IMR-90 (cell line): ENCODE measurements at regions not wholly inside any gene's neighbourhood (a gene's known extent, or its start where the extent isn't known, plus 50 kb on each side); places are given as distances from the start of the nearest gene placed in this dataset.

ENCODE experiments used
- ATAC-seq: fragments of 200-7000 bp; cut with Tn5 transposase; 2 replicates; pipeline ENCODE4 v1.9.1; 2020; ENCODE audit warnings: low read depth, mild to moderate bottlenecking, moderate library complexity
- BruUV-seq: library from RNA; stranded (reverse); fragments of 400-500 nt; replicated peaks from 2 replicates; lab custom pipeline; 2021; lab: Mats Ljungman, UMichigan
- CTCF ChIA-PET: fragments of 300-600 bp; formaldehyde crosslinking; extraction: SDS; loops from one replicate; lab custom pipeline; 2021; ENCODE audit warnings: antibody characterized with exemption; lab: Yijun Ruan, JAX
- POLR2A ChIA-PET: fragments of 300-600 bp; sonication (Branson Sonifier 250); formaldehyde crosslinking; loops from one replicate; lab custom pipeline; 2022; ENCODE audit warnings: antibody characterized with exemption; ENCODE audit not compliant: unreplicated experiment; lab: Charles Lee
- DNase-seq: peaks from one replicate; pipeline ENCODE4 v3.0.0; 2013
- H2AFZ ChIP-seq: replicated peaks from 2 replicates; pipeline ENCODE3; 2013; ENCODE audit warnings: low read length, mild to moderate bottlenecking; ENCODE audit not compliant: poor library complexity
- H2AK5ac ChIP-seq: 2 replicates; pipeline ENCODE4 v1.6.1; 2013; ENCODE audit warnings: low read depth, low read length, inconsistent platforms
- H2AK9ac ChIP-seq: replicated peaks from 2 replicates; pipeline ENCODE3; 2013; ENCODE audit warnings: mild to moderate bottlenecking, low read depth, low read length, moderate library complexity; ENCODE audit not compliant: poor library complexity
- H2BK120ac ChIP-seq: 2 replicates; pipeline ENCODE4 v1.6.1; 2013; ENCODE audit warnings: low read depth, low read length, inconsistent platforms
- H2BK15ac ChIP-seq: 3 replicates; pipeline ENCODE4 v1.6.1; 2013; ENCODE audit warnings: low read depth, low read length, inconsistent platforms
- H2BK20ac ChIP-seq: 2 replicates; pipeline ENCODE4 v1.6.1; 2013; ENCODE audit warnings: low read depth, mild to moderate bottlenecking, inconsistent platforms, low read length, moderate library complexity
- H2BK5ac ChIP-seq: 2 replicates; pipeline ENCODE4 v1.6.1; 2013; ENCODE audit warnings: mild to moderate bottlenecking, low read depth, low read length, inconsistent platforms; ENCODE audit not compliant: poor library complexity, severe bottlenecking
- H3K14ac ChIP-seq: replicated peaks from 2 replicates; pipeline ENCODE4 v1.6.1; 2013; ENCODE audit warnings: low read depth, low read length, inconsistent platforms
- H3K18ac ChIP-seq: 2 replicates; pipeline ENCODE4 v1.6.1; 2013; ENCODE audit warnings: low read depth, low read length, control low read depth
- H3K23ac ChIP-seq: 2 replicates; pipeline ENCODE4 v1.6.1; 2013; ENCODE audit warnings: low read depth, low read length, inconsistent platforms
- H3K27ac ChIP-seq: 2 replicates; pipeline ENCODE4 v1.5.1; 2013; ENCODE audit warnings: mild to moderate bottlenecking, control low read depth, low read length; ENCODE audit not compliant: insufficient read depth
- H3K27me3 ChIP-seq: 2 replicates; pipeline ENCODE4 v1.6.1; 2013; ENCODE audit warnings: low read length; ENCODE audit not compliant: control insufficient read depth, insufficient read depth
- H3K36me3 ChIP-seq: 2 replicates; pipeline ENCODE4 v1.6.1; 2013; ENCODE audit warnings: low read length, mixed read lengths; ENCODE audit not compliant: control insufficient read depth, insufficient read depth
- H3K4ac ChIP-seq: 2 replicates; pipeline ENCODE4 v1.6.1; 2013; ENCODE audit warnings: low read depth, low read length, inconsistent platforms
- H3K4me1 ChIP-seq: 2 replicates; pipeline ENCODE4 v1.6.1; 2013; ENCODE audit warnings: low read length, mixed read lengths; ENCODE audit not compliant: control insufficient read depth, insufficient read depth
- H3K4me2 ChIP-seq: 2 replicates; pipeline ENCODE4 v1.6.1; 2013; ENCODE audit warnings: low read depth, mild to moderate bottlenecking, control low read depth, low read length, moderate library complexity
- H3K4me3 ChIP-seq: 2 replicates; pipeline ENCODE4 v1.5.1; 2013; ENCODE audit warnings: low read depth, mild to moderate bottlenecking, control low read depth, low read length, moderate library complexity; ENCODE audit not compliant: insufficient read depth
- H3K56ac ChIP-seq: 2 replicates; pipeline ENCODE4 v1.6.1; 2013; ENCODE audit warnings: low read length, inconsistent platforms; ENCODE audit not compliant: insufficient read depth; ENCODE audit errors: extremely low read depth
- H3K79me1 ChIP-seq, 2 experiments: 2 replicates each; pipeline ENCODE4 v1.6.1; 2013; ENCODE audit warnings: low read length in 2 of 2, inconsistent platforms in 1 of 2, low read depth in 1 of 2
- H3K9ac ChIP-seq: 2 replicates; pipeline ENCODE4 v1.6.1; 2013; ENCODE audit warnings: low read depth, low read length, control low read depth
- H3K9me1 ChIP-seq: 2 replicates; pipeline ENCODE4 v1.6.1; 2013; ENCODE audit warnings: low read length, inconsistent platforms; ENCODE audit not compliant: insufficient read depth
- H3K9me3 ChIP-seq: 2 replicates; pipeline ENCODE4 v1.6.1; 2013; ENCODE audit warnings: low read length; ENCODE audit not compliant: control insufficient read depth, insufficient read depth
- H4K20me1 ChIP-seq: 2 replicates; pipeline ENCODE4 v1.6.1; 2013; ENCODE audit warnings: low read length, inconsistent platforms; ENCODE audit not compliant: insufficient read depth
- H4K5ac ChIP-seq: 2 replicates; pipeline ENCODE4 v1.6.1; 2013; ENCODE audit warnings: mild to moderate bottlenecking, low read depth, low read length, control low read depth
- H4K8ac ChIP-seq, 2 experiments: 2 replicates each; pipeline ENCODE4 v1.6.1; 2013; ENCODE audit warnings: low read depth in 2 of 2, low read length in 2 of 2, control low read depth in 1 of 2, inconsistent platforms in 1 of 2
- H4K91ac ChIP-seq: 2 replicates; pipeline ENCODE4 v1.6.1; 2013; ENCODE audit warnings: low read depth, low read length, inconsistent platforms; ENCODE audit not compliant: insufficient read depth
- CHD1 ChIP-seq: IDR thresholded peaks from 2 replicates; pipeline ENCODE4 v1.6.1; 2012; ENCODE audit warnings: low read depth, low read length, improper control_type of control experiment
- FOS ChIP-seq: fragments of 150-350 bp; IDR thresholded peaks from 2 replicates; pipeline ENCODE4 v1.6.1; 2016; ENCODE audit warnings: low read depth, low read length
- MAFK ChIP-seq: IDR thresholded peaks from 2 replicates; pipeline ENCODE4 v1.6.1; 2012; ENCODE audit warnings: low read depth, low read length, improper control_type of control experiment
- POLR2A ChIP-seq: IDR thresholded peaks from 2 replicates; pipeline ENCODE4 v1.6.1; 2012; ENCODE audit warnings: mild to moderate bottlenecking, low read depth, low read length
- RAD21 ChIP-seq: IDR thresholded peaks from 2 replicates; pipeline ENCODE4 v1.6.1; 2012; ENCODE audit warnings: low read length, improper control_type of control experiment
- RFX5 ChIP-seq: IDR thresholded peaks from 2 replicates; pipeline ENCODE4 v1.8.0; 2012; ENCODE audit warnings: low read depth, mild to moderate bottlenecking, low read length, moderate library complexity
- SMC3 ChIP-seq: fragments of 150-350 bp; IDR thresholded peaks from 2 replicates; pipeline ENCODE4 v1.6.1; 2016; ENCODE audit warnings: low read depth, mild to moderate bottlenecking, antibody characterized with exemption, low read length, moderate library complexity
- WGBS, 2 experiments: methylation state at CpG; one replicate each; pipeline versions ENCODE4 v1.1.5 to v1.1.7; 2013; ENCODE audit warnings: missing lambda C conversion rate in 2 of 2; ENCODE audit not compliant: insufficient read length in 1 of 2; ENCODE audit errors: extremely low coverage in 2 of 2; 5-methylcytosine and 5-hydroxymethylcytosine counted together
- dilution Hi-C: fragments of 300-500 bp; cut with HindIII; formaldehyde crosslinking; loops from one replicate; pipeline ENCODE4 v1.14.3; 2018; ENCODE audit warnings: low sequenced_read_pairs; ENCODE audit not compliant: unreplicated experiment
- in situ Hi-C: fragments of 300-500 bp; cut with MboI; formaldehyde crosslinking; loops from 3 replicates; pipeline ENCODE4 v1.14.3; 2019; ENCODE audit warnings: low sequenced_read_pairs, inconsistent platforms, mixed read lengths
- intact Hi-C: fragments of 100-400 bp; cut with micrococcal nuclease; formaldehyde crosslinking; loops from 2 replicates; pipeline ENCODE4 v1.10.0; 2022
- TF ChIP-seq, protein P1 (sequence below): fragments of 150-350 bp; IDR thresholded peaks from 2 replicates; pipeline ENCODE4 v1.6.1; 2017; ENCODE audit warnings: mild to moderate bottlenecking, antibody characterized with exemption, low read length, low read depth
- TF ChIP-seq, protein P2 (sequence below): conservative IDR thresholded peaks from 2 replicates; pipeline ENCODE4 v1.5.1; 2012; ENCODE audit warnings: mild to moderate bottlenecking, low read depth, low read length, improper control_type of control experiment

DNA sequence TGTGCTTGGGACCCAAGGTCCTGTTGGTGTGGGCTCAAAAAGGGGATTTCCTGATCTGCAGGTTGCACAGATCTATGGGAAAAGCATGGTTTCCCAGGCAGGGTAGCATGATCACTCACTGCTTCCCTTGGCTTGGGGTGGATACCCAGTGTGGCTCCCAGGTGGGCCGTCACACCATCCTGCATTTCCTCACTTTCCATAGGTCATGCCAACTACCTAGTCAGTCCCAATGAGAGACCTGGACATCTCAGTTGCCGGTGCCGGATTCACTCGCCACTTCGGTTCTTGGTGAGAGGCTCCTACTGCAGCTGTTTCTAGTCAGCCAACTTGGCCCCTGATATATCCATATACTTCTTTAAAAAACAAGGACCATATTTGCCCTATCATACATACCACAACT lies 503.0 kb downstream of the PCDH17 start:
- Histone ChIP-seq H3K36me3 (no peaks in the 10 kb centered on the region), H3K4me3 (no peak overlapping the region), H2BK120ac (no peak overlapping the region), H4K8ac (no peak overlapping the region), H4K20me1 (no peaks in the 10 kb centered on the region), H3K27ac (no peak overlapping the region), H3K18ac (no peak overlapping the region), H2BK5ac (no peak overlapping the region), H3K23ac (no peak overlapping the region), H3K14ac (no peak overlapping the region), H3K4ac (no peak overlapping the region), H4K91ac (no peak overlapping the region), H3K4me1 (no peaks in the 10 kb centered on the region), H3K9ac (no peak overlapping the region), H3K79me1 (no peaks in the 10 kb centered on the region), H4K5ac (no peak overlapping the region), H3K4me2 (no peak overlapping the region), H3K56ac (no peak overlapping the region), H2AFZ (no peak overlapping the region), H2AK9ac (no peak overlapping the region), H2BK20ac (no peak overlapping the region), H3K9me1 (no peaks in the 10 kb centered on the region), H3K27me3 (no peaks in the 10 kb centered on the region), H2BK15ac (no peak overlapping the region), H3K9me3 (peaks cover 10% of the 10 kb centered on the region), H2AK5ac (no peak overlapping the region)
- TF ChIP-seq, protein P1, sequence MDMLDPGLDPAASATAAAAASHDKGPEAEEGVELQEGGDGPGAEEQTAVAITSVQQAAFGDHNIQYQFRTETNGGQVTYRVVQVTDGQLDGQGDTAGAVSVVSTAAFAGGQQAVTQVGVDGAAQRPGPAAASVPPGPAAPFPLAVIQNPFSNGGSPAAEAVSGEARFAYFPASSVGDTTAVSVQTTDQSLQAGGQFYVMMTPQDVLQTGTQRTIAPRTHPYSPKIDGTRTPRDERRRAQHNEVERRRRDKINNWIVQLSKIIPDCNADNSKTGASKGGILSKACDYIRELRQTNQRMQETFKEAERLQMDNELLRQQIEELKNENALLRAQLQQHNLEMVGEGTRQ = no peak
- TF ChIP-seq FOS (no peak), POLR2A (no peak), RAD21 (no peak), SMC3 (no peak), CHD1 (no peak), MAFK (no peak), RFX5 (no peak)
- TF ChIP-seq, protein P2, sequence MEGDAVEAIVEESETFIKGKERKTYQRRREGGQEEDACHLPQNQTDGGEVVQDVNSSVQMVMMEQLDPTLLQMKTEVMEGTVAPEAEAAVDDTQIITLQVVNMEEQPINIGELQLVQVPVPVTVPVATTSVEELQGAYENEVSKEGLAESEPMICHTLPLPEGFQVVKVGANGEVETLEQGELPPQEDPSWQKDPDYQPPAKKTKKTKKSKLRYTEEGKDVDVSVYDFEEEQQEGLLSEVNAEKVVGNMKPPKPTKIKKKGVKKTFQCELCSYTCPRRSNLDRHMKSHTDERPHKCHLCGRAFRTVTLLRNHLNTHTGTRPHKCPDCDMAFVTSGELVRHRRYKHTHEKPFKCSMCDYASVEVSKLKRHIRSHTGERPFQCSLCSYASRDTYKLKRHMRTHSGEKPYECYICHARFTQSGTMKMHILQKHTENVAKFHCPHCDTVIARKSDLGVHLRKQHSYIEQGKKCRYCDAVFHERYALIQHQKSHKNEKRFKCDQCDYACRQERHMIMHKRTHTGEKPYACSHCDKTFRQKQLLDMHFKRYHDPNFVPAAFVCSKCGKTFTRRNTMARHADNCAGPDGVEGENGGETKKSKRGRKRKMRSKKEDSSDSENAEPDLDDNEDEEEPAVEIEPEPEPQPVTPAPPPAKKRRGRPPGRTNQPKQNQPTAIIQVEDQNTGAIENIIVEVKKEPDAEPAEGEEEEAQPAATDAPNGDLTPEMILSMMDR = no peak
- no TSS peak for BruUV-seq
- ATAC-seq (no peak), DNase-seq (no peak)
- ChIA-PET CTCF (no interaction called here), POLR2A (no interaction called here)
- dilution Hi-C loops (no loop called here), intact Hi-C loops (no loop called here), in situ Hi-C loops (no loop called here)
- no CpG with 5 or more reads among the region's 5 CpGs for WGBS, 2 experiments
